ENCODE measurements at regions not wholly inside any gene's neighbourhood (a gene's known extent, or its start where the extent isn't known, plus 50 kb on each side); places are given as distances from the start of the nearest gene placed in this dataset.

DNA sequence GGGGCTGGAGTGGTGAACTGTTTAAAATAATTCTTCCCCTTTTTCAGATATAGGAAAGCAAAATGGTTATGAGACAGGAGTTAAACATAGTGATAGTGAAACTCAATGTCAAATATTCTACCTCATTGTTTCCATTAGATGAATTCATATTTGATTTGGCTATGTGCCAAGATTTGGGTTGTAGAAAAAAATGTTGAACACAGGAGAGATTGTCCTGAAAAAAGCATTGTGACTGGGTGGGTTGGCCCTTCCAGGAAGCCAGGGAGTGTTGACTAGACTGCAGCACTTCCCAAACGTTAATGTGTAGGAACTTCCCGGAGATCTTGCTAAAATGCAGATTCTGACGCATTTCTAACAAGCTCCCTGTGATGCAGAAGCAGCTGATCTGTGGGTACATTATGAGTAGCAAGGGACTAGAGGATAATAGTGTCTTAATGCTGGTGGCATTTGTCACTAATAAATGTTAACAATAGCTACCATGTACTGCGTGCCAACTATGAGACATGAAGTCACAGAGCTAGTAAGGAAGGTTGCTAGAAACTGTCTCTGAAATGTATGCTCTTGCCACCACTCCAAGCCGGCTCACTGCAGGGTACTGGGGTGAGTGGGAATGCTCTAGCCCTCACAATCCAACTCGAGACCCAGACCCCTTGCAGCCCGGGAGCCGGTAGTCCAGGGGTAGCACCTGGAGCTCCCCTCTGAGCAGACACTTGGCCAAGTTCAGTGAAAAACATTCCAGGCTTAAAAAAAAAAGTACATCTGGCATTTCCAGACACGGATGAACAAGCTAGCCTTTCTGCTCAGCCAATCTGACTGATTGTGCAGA, 120.6 kb downstream of the CD47 start:
- no peak for DNase-seq

DNA sequence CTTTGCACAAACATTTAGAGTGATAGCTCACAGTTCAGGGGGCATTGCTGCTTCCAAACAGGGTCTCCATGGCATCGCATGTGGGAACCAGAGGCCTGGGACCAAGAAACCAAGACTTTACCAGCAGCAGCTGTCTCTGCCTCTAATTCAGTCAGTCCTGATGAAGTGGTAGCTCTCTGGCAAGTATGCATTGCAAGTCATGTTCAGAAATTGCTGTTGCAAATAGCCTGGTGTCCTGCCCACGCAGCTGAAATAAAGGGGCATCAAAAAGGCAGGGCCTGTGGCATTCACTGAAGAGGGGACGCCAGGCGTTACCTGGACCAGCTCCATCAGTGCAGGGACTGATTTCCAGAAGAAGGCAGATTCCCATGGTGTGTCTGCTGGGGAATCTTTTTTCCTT, 121.3 kb downstream of the CD47 start:
- no peak for DNase-seq

DNA sequence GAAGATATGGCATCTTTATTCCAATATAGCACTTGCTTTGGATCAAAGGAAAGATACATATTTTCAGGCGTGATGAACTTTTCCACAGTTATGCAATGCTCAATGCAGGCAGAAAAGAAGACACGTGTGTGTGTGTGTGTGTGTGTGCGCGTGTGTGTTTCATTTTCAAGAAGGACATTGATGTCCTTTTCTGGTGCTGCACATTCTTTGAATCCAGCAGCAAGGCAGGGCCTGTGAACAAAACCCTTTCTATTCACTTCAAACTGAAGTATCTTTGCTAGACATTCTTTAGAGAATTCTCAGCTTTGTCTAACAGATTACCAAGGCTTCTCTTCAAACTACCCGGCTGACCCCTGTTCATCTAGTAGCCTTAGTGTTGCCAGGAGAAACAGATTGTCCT, 124.6 kb downstream of the CD47 start:
- no peak for DNase-seq

DNA sequence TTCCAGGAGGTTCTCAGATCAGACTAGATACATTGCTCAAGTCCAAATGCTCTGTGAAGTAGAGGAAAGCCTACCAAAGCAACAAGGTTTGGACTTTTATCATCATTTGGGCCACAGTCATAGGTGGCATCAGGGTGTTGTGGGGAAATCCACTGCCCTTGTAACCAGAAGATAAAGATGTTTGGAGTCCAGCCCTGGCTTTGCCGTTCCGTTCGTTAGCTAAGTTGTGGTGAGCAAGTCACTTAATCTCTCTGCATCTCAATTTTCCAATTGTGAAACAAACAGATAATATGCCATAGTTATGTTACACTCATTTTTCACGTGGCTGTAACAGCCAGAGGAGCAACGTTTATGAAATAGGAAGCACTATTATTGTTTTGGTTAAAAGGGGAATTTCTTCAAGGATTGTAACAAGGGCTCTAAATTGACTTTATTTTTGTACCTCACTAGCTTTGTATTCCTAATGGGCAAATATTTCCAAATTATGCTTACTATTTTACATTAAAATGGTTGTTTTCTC, 125.6 kb downstream of the CD47 start:
- DNase-seq: no peak

DNA sequence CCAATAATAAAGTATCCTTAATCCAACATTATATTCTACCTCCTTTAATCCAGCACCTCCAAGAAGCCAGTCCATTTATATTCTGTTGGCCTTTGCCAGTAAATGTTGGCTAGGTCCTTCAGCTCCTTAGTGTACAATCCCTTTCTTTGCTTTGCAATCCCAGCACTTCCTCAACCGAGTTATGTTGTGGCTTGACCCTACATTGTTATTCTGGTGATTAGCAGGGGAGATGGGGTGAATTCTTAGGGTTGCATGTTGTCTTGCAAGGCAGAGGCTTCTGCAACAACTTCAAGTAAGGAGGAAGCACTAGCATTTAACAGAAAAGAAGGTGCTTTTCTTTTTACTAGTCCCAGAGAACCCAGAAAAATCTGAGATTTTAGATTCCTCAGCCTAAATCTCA, 127.2 kb downstream of the CD47 start:
- DNase-seq: no peak

DNA sequence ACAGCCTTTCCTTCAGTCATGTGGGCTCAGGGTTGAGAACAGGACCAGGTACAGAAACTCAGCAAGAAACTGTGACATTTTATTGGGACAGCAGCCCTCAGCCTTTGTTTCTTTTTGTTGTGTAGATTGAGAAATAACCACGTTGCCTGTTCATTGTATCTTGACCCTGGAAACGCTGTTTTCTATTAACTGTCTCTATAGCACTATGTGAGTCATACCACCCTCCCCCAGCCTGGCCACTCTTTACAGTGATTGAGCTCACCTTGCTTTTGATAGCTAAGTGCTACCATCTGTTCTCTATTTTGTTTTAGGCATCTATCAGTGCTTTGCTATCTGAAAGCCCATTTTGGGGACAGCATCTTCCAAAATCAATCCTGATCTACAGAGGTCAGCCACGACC, 127.9 kb downstream of the CD47 start:
- no peak for DNase-seq

DNA sequence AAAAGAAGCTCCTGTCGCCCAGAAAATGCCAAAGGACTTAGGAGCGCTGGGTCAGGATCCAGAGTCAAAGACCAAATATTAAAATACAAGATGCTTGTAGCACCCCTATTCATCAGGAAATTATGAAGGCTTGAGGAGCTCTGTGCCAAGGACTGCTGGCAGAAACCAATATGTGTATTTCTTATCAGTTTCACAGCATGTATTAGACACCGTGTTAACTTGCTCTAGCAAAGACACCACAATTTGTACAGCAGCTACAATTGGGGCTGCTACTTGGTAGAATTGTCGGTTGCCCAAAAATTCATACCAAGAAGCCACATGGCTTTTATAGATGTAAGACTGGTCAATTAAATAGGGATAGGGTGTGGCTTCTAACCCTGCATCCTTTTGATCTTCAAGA, 128.8 kb downstream of the CD47 start:
- no peak for DNase-seq

DNA sequence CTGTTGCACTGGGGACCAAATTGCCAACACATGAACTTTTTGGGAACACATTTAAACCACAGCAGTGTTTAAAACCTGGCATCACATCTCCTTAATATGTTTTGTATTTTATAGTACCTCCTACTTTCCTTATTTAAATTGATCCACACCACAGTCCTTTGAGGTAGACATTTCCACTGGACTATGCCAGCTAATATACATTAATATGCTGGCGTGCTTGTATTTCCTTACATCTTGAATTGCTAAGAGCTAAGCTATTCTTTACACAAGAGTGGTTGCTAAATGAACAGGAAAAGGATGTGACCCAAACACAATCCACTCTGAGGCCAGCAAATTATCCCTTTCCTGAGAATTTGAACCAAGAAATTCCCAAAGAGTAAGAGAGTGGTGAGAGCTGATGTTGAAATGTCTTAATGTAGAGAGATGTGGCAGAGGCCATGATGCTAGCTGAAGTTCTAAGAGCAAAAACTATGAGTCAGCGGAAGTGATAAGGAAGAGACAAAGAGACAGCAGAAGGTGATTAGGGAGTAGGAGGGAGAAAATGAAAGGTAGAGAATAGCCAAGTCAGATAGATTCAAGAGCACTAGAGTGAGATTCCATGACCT, 131.2 kb downstream of the CD47 start:
- no peak for DNase-seq

DNA sequence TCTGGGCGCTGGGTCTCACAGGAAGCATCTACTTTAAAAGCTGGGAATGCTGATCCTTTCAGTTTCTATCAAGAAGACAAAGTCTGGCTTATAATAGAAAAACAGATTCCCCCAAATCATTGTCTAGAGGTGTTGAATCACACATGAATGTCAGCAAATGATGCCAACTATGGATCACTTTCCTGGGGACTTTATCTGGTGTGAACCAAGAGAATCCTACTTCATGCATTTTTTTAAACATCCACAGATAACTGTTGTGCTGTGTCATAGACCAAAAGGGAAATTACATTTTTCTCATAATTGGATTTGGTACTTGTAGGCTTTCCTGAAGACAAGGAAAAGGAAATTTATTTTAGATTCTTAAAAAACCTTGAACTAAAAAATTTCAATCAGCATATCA, 132.7 kb downstream of the CD47 start:
- DNase-seq: no peak

DNA sequence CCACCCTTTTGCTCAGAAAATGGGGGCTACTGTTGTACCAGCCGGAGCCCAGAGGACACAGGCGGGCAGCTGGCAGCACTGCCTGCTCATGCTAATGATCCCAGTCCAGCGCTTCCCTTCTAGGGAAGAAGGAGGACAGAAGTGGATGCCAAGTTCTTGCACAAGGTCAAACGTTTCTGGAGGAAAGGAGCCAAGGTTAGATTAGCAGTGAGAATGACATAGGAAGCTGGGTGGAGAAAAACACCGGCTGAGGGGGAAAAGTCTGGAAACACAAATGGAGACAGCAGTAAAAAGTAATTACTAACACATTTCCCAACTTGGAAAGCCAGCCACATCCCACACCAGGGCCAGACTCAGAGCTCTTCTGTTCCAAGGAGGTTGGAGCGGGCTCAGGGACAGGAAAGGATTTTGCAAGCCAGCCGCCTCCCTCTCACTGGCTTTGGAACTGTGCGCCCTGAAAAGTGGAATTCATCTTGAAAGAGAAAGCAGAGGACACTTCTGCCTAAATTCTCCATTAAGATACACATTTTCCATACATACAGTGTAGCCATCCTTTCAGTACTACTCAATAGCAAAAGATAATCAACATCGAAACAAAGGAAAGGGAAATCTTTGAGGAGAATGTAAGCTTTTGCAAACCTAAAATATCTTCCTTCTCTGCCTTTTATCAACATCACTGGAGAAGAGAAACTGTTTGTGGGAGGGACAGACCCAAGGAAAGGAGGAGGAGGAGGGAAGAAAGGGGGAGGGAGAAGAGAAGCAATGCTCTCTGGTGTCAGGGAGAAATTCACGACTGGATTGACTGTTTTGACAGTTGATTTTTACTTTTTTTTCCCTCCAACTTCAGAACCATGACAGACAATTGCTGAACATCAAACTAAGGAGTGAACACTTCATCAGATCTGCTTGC, 133.6 kb downstream of the CD47 start:
- DNase-seq: no peak

DNA sequence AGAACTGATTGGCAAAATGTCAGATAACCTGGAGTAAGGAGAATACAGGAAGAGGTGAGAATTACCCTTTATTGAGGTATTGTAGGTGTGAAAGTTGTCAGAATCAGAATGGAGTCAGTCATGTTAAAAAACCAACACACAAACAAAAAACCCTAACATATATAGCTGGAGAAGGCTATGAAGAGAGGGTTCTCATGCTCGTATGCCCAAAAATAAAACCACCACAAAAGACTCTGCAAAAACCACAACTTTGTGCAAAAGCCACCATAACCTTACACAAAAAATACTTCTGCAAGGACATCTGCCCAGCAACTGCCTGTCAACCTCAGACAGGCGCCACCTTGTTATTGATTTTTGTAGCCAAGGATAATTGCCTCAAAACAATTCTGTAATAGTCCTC, 136.0 kb downstream of the CD47 start:
- peak; percentile 27 for DNase-seq

DNA sequence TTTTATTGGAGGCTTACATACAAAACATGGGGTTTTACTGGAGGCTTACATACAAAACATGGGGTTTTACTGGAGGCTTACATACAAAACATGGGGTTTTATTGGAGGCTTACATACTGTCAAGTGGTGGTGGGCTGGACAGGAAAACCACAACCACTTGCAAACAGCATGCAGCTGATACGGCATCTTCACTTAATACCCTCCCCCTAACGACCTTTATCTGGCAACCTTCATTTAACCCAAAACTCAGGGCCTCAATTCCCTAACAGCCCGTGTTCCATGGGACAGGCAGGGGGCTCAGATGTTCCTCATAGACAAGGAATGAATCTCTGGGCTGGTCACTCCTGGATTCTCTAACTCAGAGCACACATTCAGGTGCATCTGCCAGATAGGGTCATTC, 137.1 kb downstream of the CD47 start:
- DNase-seq: no peak

DNA sequence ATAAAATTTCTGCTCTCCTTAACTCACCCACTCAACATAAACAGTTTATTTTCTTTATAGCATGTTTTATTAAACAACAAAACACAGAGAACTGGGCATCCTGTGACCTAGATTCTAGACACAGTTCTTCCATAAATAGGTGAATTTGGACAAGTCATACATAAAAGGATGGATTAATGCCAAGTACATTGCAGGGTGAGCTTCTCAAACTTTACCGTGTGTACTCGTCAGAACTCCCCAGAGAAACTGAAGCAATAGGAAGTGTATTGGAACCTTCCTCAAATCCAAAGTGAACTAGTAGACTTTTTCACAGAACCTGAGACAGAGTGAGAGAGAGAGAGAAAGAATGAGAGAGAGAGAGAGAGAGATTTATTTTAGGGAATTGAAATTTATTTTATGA, 139.7 kb downstream of the CD47 start:
- no peak for DNase-seq

DNA sequence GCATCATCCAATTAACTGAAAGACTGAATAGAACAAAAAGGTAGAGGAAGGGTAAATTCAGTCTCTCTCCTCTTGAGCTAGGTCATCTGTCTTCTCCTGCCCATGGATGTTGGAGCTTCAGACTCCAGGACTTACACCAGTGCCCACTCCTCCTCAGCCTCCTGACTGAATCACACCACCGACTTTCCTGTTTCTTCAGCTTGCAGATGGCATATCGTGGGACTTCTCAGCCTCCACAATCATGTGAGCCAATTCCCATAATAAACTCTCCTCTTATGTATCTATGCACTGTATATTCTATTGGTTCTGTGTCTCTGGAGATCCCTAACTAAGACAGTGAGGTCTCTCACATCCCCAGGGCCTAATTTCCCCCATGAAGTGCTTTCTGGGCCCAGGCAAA, 140.4 kb downstream of the CD47 start:
- DNase-seq: no peak

DNA sequence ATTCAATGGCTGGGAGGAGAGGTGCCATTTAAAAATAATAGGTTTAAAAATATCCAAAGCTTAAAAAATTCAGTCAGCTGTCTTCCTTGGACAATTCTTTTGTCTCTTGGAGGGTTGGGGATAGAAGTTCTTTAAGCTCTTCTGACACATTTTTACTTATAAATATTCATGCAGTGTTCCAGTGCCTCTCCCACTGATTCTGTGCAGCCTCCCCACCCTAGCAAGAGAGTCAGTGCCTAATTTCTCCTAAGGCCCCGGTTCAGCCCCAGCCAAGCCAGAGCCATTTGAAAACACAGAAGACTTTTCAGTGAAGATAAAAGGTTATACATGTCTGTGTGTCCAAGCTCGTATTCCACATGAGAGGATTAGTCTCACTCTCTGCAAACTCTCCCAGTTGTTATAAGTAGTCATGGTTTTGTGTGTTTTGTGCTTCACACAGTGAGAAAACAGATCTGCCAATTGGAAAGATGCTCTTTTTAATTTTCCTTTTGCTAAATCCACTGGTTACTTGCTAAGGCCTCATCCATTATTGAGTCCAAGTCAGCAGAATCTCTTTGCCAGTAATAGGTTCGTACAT, 141.3 kb downstream of the CD47 start:
- DNase-seq: no peak

DNA sequence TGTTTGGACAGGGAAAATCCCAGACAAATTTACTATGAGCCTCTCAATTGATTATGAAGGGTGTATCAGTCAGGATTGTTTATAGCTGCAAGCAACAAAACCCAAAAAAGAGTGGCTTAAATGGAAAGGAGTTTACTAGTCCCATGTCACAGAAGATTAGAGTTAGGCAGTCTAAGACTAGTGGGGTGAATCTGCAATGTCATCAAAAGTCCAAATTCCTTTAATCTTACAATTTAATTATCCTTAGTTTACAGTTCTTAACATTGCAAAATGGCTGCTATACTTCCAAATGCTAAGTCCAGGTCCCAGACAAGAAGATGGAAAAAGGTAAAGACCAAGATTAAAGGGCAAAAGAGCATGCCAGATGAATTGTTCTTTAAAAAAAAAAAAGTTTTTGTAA, 143.6 kb downstream of the CD47 start:
- DNase-seq: no peak

DNA sequence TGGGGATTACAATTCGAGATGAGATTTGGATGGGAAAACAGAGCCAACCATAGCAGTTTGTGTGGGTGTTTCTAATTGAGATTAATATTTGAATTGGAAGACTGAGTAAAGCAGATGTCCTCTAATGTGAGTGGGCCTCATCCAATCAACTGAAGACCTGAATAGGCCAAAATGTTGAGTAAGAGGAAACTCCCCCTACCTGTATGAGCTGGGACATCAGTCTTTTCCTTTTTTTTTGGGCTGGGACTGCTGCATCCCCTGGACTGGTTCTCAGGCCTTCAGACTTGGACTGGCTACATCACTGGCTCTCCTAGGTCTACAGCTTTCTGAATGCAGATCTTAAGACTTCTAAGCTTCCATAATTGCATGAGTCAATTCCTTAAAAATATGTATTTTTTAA, 144.1 kb downstream of the CD47 start:
- no peak for DNase-seq

DNA sequence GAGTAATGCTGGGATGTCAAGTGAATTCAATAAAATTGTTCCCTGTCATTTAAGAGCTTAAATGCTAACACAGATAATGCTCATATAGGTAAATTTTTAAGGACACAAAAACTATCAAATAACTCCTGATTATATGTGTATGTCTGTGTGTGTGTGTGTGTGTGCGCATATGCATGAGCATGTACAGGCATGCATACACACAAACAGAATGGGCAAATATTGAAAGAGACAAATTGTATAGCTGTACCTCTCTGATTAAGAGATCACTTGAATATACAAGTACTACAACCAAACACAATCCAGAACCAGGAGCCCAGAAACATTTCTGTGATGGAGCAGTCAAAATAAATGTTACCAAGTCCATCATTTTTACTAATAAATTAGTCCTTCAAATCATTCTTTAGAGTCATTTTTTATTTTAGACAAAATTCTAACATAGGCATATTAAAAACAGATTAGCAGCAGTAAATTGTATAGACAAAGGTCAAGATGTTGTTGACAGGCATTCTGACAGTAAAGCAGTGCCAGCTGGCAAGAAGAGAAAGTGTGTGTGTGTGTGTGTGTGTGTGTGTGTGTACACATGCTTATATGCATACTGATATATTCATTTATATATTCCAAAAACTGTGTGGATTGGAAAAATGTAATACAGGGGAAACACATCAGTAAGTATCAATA, 145.3 kb downstream of the CD47 start:
- DNase-seq: no peak

DNA sequence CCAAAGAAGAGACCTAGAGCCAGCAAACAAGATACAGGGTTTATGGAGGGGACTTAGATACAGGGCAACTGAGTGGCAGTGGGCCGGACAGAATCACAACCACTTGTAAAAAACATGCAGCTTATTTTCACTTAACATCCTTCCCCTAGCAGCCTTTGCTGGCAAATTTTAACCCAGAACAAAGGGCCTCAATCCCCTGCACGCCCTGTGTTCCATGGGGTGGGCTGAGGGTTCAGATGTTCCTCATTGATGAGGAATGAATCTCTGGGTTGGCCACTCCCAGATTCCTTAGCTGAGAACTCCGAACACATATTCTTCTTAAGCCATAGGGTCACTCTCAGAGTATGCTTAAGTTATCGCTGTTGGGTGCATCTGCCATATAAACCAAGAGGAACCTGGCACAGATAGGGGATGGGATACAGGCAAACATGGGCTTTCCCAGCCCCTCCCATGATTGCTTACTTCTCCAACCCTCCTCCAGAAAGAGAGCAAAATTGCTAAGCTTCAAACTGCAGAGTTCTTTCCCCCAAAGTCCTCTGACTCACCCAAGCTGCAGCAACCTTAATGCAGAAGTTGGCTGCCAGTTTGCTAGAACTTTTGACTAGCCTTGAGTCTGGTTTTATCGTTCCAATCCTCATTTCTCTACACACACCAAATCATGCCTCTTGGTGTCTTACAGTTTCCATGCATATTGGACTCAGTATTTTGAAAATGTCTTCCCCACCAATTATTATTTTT, 146.9 kb downstream of the CD47 start:
- no peak for DNase-seq

DNA sequence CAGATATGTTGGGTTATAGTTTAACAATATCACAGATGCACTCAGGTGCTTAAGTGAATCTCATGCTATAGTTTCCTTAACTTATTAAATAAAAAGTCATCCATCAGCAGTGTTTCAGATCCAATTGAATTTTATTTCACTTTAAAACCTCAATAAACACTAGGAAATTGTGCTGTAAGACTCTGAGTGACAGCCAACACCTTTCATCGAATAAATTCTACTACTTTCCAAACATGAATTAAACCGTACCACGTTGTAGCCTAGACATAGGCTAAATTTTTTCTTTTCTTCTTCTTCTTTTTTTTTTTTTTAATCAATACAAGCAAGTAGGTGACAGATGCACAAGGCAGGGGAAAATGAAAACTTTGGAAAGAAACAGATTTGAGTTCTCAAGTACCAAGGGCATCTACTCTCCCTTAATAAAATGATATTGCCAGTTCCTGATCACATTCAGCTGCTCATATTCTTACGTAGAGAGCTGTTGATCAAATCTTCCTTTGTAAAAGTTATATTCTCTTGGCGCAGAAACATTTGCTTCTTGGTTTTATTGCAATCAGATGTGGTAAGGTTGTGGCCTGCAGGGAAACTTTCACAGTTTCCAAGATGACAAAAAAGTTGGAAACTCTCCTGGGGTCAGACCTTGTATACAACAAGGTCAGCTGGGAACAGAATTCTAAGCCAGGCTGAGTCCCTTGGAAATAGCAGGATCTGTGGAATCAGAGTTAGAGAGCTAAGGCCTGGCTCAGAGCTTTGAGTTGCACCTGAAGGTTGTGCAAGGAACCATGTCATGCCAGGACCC, 147.7 kb downstream of the CD47 start:
- no peak for DNase-seq

DNA sequence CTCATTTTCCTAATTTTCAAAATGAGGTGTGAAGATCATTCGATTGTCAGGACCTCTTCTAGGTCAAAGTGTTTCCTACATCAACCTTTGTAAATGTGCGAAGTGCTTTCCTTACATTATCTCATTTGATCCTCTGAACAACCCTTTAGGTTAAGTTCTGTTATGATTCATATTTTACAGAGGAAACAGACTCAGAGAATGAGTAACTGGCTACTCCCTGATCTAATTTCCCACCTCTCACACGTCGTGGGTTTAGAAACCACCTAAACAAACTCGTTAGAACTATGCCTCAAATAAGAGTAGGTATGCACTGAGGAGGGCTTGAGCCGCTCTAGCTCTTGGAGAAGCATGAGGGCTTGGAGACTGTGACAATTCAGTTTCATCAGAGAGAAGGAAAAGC, 148.6 kb downstream of the CD47 start:
- DNase-seq: peak; percentile 12
